Type B pancreatic cell (in vitro differentiated cells): ENCODE measurements at regions not wholly inside any gene's neighbourhood (a gene's known extent, or its start where the extent isn't known, plus 50 kb on each side); places are given as distances from the start of the nearest gene placed in this dataset.

Source experiments
- DNase-seq: peaks from one replicate; pipeline ENCODE4 v3.0.0; 2021; ENCODE audit warnings: mixed read lengths; ENCODE audit not compliant: unreplicated experiment; ENCODE audit errors: extremely low spot score
- H3K27ac Mint-ChIP-seq: 2 replicates; pipeline ENCODE4 v1.8.0; 2021; ENCODE audit warnings: mild to moderate bottlenecking, mixed read lengths
- H3K27me3 Mint-ChIP-seq: 2 replicates; pipeline ENCODE4 v1.8.0; 2021; ENCODE audit warnings: mixed read lengths
- H3K36me3 Mint-ChIP-seq: 2 replicates; pipeline ENCODE4 v1.8.0; 2021; ENCODE audit warnings: mixed read lengths
- H3K4me1 Mint-ChIP-seq: one replicate; pipeline ENCODE4 v1.8.0; 2021; ENCODE audit warnings: mixed read lengths; ENCODE audit not compliant: unreplicated experiment
- H3K4me3 Mint-ChIP-seq: 2 replicates; pipeline ENCODE4 v1.8.0; 2021; ENCODE audit warnings: mild to moderate bottlenecking, mixed read lengths
- H3K9me3 Mint-ChIP-seq: 2 replicates; pipeline ENCODE4 v1.8.0; 2021; ENCODE audit warnings: mixed read lengths
- CTCF ChIP-seq: fragments of 200-600 bp; sonication (generic); conservative IDR thresholded peaks from 2 replicates; pipeline ENCODE4 v1.5.0; 2021; ENCODE audit warnings: antibody characterized with exemption, mild to moderate bottlenecking

- Mint-ChIP-seq H3K4me3 (no peak overlapping the region), H3K27me3 (peaks cover 23% of the 10 kb centered on the region), H3K36me3 (no peaks in the 10 kb centered on the region), H3K27ac (no peak overlapping the region), H3K4me1 (no peaks in the 10 kb centered on the region), H3K9me3 (no peaks in the 10 kb centered on the region)
- TF ChIP-seq CTCF: no peak
- DNase-seq: no peak
Measured at GRCh38 chr20:61168605-61169004, 83.5 kb upstream of the CDH4 start.

- DNase-seq: no peak
- Mint-ChIP-seq H3K27me3 (peaks cover 23% of the 10 kb centered on the region), H3K4me1 (no peaks in the 10 kb centered on the region), H3K36me3 (no peaks in the 10 kb centered on the region), H3K27ac (no peak overlapping the region), H3K4me3 (no peak overlapping the region), H3K9me3 (no peaks in the 10 kb centered on the region)
- no peak for TF ChIP-seq CTCF
Measured at GRCh38 chr20:61169874-61170273, 82.2 kb upstream of the CDH4 start.

GRCh38 chr20:61170496-61171320 lies 81.4 kb upstream of the CDH4 start:
- Mint-ChIP-seq H3K4me3 (no peak overlapping the region), H3K9me3 (no peaks in the 10 kb centered on the region), H3K36me3 (no peaks in the 10 kb centered on the region), H3K27me3 (peaks cover 23% of the 10 kb centered on the region), H3K4me1 (no peaks in the 10 kb centered on the region), H3K27ac (no peak overlapping the region)
- DNase-seq: no peak
- no peak for TF ChIP-seq CTCF

- DNase-seq: no peak
- H3K27ac Mint-ChIP-seq: no peak overlapping the region
- peaks cover 2% of the 10 kb centered on the region for H3K4me1 Mint-ChIP-seq
- peaks cover 18% of the 10 kb centered on the region for H3K27me3 Mint-ChIP-seq
- no peak overlapping the region for H3K4me3 Mint-ChIP-seq
- TF ChIP-seq CTCF: no peak
- no peaks in the 10 kb centered on the region for H3K36me3 Mint-ChIP-seq
- no peaks in the 10 kb centered on the region for H3K9me3 Mint-ChIP-seq
Measured at GRCh38 chr20:61173267-61173666, 78.8 kb upstream of the CDH4 start.

- Mint-ChIP-seq H3K9me3 (no peaks in the 10 kb centered on the region), H3K36me3 (no peaks in the 10 kb centered on the region), H3K4me1 (peaks cover 8% of the 10 kb centered on the region), H3K27me3 (peaks cover 16% of the 10 kb centered on the region), H3K27ac (no peak overlapping the region), H3K4me3 (no peak overlapping the region)
- no peak for DNase-seq
- no peak for TF ChIP-seq CTCF
Measured at GRCh38 chr20:61173961-61174725, 77.9 kb upstream of the CDH4 start.
